H9 (cell line): ENCODE measurements at regions not wholly inside any gene's neighbourhood (a gene's known extent, or its start where the extent isn't known, plus 50 kb on each side); places are given as distances from the start of the nearest gene placed in this dataset.

ENCODE experiments used
- DNase-seq: peaks from one replicate; pipeline ENCODE4 v3.0.0-alpha.2; 2017
- H2AFZ ChIP-seq: one replicate; pipeline ENCODE4 v1.6.1; 2013; ENCODE audit warnings: mild to moderate bottlenecking, low read length, control low read depth, moderate library complexity
- H2AK5ac ChIP-seq: 2 replicates; pipeline ENCODE4 v1.6.1; 2013; ENCODE audit warnings: low read length, control low read depth, mixed read lengths; ENCODE audit not compliant: insufficient read length
- H2BK120ac ChIP-seq: one replicate; pipeline ENCODE4 v1.6.1; 2013; ENCODE audit warnings: low read depth, mild to moderate bottlenecking, low read length, control low read depth, inconsistent platforms; ENCODE audit not compliant: poor library complexity, severe bottlenecking
- H2BK12ac ChIP-seq: 2 replicates; pipeline ENCODE4 v1.6.1; 2013; ENCODE audit warnings: low read length, control low read depth, mixed read lengths, low read depth; ENCODE audit not compliant: insufficient read length
- H2BK15ac ChIP-seq: 2 replicates; pipeline ENCODE4 v1.6.1; 2013; ENCODE audit warnings: low read depth, low read length, control low read depth
- H2BK20ac ChIP-seq: one replicate; pipeline ENCODE4 v1.6.1; 2013; ENCODE audit warnings: low read depth, mild to moderate bottlenecking, low read length, control low read depth, inconsistent platforms; ENCODE audit not compliant: poor library complexity, severe bottlenecking
- H2BK5ac ChIP-seq: 2 replicates; pipeline ENCODE4 v1.6.1; 2013; ENCODE audit warnings: low read length, control low read depth, mixed read lengths; ENCODE audit not compliant: insufficient read length
- H3K14ac ChIP-seq: 2 replicates; pipeline ENCODE4 v1.6.1; 2013; ENCODE audit warnings: low read length, control low read depth; ENCODE audit not compliant: insufficient read depth
- H3K18ac ChIP-seq: 2 replicates; pipeline ENCODE4 v1.6.1; 2013; ENCODE audit warnings: low read depth, mild to moderate bottlenecking, mixed read lengths, low read length, control low read depth; ENCODE audit not compliant: insufficient read length
- H3K23ac ChIP-seq: 2 replicates; pipeline ENCODE4 v1.6.1; 2013; ENCODE audit warnings: low read length, control low read depth, mixed read lengths, low read depth; ENCODE audit not compliant: insufficient read length
- H3K23me2 ChIP-seq: 2 replicates; pipeline ENCODE4 v1.6.1; 2013; ENCODE audit warnings: low read depth, mild to moderate bottlenecking, mixed read lengths, low read length, control low read depth; ENCODE audit not compliant: insufficient read length, poor library complexity, severe bottlenecking
- H3K27ac ChIP-seq: 2 replicates; pipeline ENCODE4 v1.5.1; 2013; ENCODE audit warnings: low read length, control low read depth, mixed read lengths, low read depth; ENCODE audit not compliant: insufficient read length
- H3K27me3 ChIP-seq: 2 replicates; pipeline ENCODE4 v1.6.1; 2013; ENCODE audit warnings: low read length, control low read depth, inconsistent platforms; ENCODE audit not compliant: insufficient read depth
- H3K4ac ChIP-seq: 2 replicates; pipeline ENCODE4 v1.6.1; 2013; ENCODE audit warnings: low read depth, mild to moderate bottlenecking, control low read depth, inconsistent platforms, low read length, moderate library complexity
- H3K4me1 ChIP-seq: 2 replicates; pipeline ENCODE4 v1.6.1; 2013; ENCODE audit warnings: low read length, control low read depth, inconsistent platforms; ENCODE audit not compliant: insufficient read depth
- H3K4me2 ChIP-seq: 2 replicates; pipeline ENCODE4 v1.6.1; 2013; ENCODE audit warnings: low read length, control low read depth, mixed read lengths; ENCODE audit not compliant: insufficient read length, insufficient read depth
- H3K56ac ChIP-seq: 2 replicates; pipeline ENCODE4 v1.6.1; 2013; ENCODE audit warnings: low read depth, mild to moderate bottlenecking, mixed read lengths, low read length, control low read depth; ENCODE audit not compliant: insufficient read length
- H3K79me1 ChIP-seq: 2 replicates; pipeline ENCODE4 v1.6.1; 2013; ENCODE audit warnings: low read depth, mild to moderate bottlenecking, moderate library complexity, low read length, control low read depth, inconsistent platforms; ENCODE audit not compliant: insufficient read depth, poor library complexity, severe bottlenecking
- H3K79me2 ChIP-seq: 2 replicates; pipeline ENCODE4 v1.6.1; 2013; ENCODE audit warnings: low read length, control low read depth, inconsistent platforms; ENCODE audit not compliant: insufficient read depth
- H3K9ac ChIP-seq: 2 replicates; pipeline ENCODE4 v1.6.1; 2013; ENCODE audit warnings: low read length, control low read depth, mixed read lengths; ENCODE audit not compliant: insufficient read length; ENCODE audit errors: extremely low read depth
- H3K9me3 ChIP-seq: one replicate; pipeline ENCODE4 v1.6.1; 2013; ENCODE audit warnings: low read depth, low read length, inconsistent platforms; ENCODE audit not compliant: control insufficient read depth
- H3T11ph ChIP-seq: one replicate; pipeline ENCODE4 v1.6.1; 2013; ENCODE audit warnings: mild to moderate bottlenecking, low read length, control low read depth, inconsistent platforms
- H4K20me1 ChIP-seq: one replicate; pipeline ENCODE4 v1.6.1; 2013; ENCODE audit not compliant: control insufficient read depth, insufficient read length, insufficient read depth
- H4K5ac ChIP-seq: 2 replicates; pipeline ENCODE4 v1.6.1; 2013; ENCODE audit warnings: low read depth, mild to moderate bottlenecking, mixed read lengths, low read length, control low read depth; ENCODE audit not compliant: insufficient read length
- H4K8ac ChIP-seq: replicated peaks from 2 replicates; pipeline ENCODE4 v1.6.1; 2013; ENCODE audit warnings: low read length, control low read depth, mixed read lengths, low read depth; ENCODE audit not compliant: insufficient read length
- H4K91ac ChIP-seq: 2 replicates; pipeline ENCODE4 v1.6.1; 2013; ENCODE audit warnings: low read depth, mild to moderate bottlenecking, moderate library complexity, mixed read lengths, low read length, control low read depth; ENCODE audit not compliant: insufficient read length
- H3K27ac Mint-ChIP-seq, 3 experiments: 2 replicates in 2 of 3; 3 replicates in 1 of 3; pipeline ENCODE4 v1.8.0; 2020 to 2021; ENCODE audit warnings: mixed read lengths in 3 of 3, mild to moderate bottlenecking in 1 of 3, moderate library complexity in 1 of 3
- H3K27me3 Mint-ChIP-seq: 2 replicates; pipeline ENCODE4 v1.8.0; 2021; ENCODE audit warnings: low read depth, mild to moderate bottlenecking, moderate library complexity, mixed read lengths
- H3K36me3 Mint-ChIP-seq, 3 experiments: 2 replicates in 2 of 3; 3 replicates in 1 of 3; pipeline ENCODE4 v1.8.0; 2020 to 2021; ENCODE audit warnings: low read depth in 3 of 3, mixed read lengths in 3 of 3; ENCODE audit not compliant: insufficient read depth in 1 of 3
- H3K4me1 Mint-ChIP-seq, 2 experiments: 2 replicates each; pipeline ENCODE4 v1.8.0; 2020; ENCODE audit warnings: mixed read lengths in 2 of 2
- H3K4me3 Mint-ChIP-seq, 2 experiments: 2 replicates in 1 of 2; 3 replicates in 1 of 2; pipeline ENCODE4 v1.8.0; 2020 to 2021; ENCODE audit warnings: mild to moderate bottlenecking in 2 of 2, mixed read lengths in 2 of 2, moderate library complexity in 1 of 2
- H3K9me3 Mint-ChIP-seq, 2 experiments: 2 replicates in 1 of 2; 3 replicates in 1 of 2; pipeline ENCODE4 v1.8.0; 2020; ENCODE audit warnings: mild to moderate bottlenecking in 2 of 2, mixed read lengths in 2 of 2, moderate library complexity in 1 of 2
- WGBS: extraction: QIAGEN DNeasy Blood & Tissue Kit; methylation state at CpG from one replicate; pipeline ENCODE4 v1.1.7; 2013; ENCODE audit warnings: missing lambda C conversion rate, low lambda C conversion rate, mixed read lengths; ENCODE audit not compliant: insufficient read length; ENCODE audit errors: extremely low coverage; 5-methylcytosine and 5-hydroxymethylcytosine counted together
- TF ChIP-seq, protein P1 (sequence below): fragments of 200-600 bp; sonication (generic); conservative IDR thresholded peaks from 3 replicates; pipeline ENCODE4 v1.8.0; 2021; ENCODE audit warnings: antibody characterized with exemption, mild to moderate bottlenecking

DNA sequence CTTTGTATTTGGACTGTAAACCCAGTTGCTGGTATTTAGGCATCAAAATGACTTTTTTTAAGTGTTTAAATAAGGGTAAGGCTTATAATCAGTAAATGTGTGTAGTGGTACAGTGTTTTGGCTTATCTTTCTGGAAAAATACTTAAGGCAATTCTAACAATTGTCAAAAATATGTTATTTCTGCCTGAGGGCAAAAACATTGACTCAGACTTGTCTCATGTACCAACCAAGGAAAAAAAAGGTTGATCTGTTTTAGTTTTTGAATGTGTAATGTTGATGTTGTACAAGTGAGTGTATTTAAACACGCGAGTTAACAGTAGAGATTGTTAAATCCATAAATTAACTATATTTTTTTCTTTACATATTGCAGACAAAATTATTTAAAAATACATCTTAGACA lies 277.8 kb upstream of the TYRP1 start:
- Mint-ChIP-seq H3K27me3 (no peaks in the 10 kb centered on the region), H3K4me3 (no peak overlapping the region)
- WGBS = no CpG with 5 or more reads among the region's 2 CpGs

More for the DNA sequence above, 277.8 kb upstream of the TYRP1 start:
- Histone ChIP-seq H2AK5ac (no peak overlapping the region), H3K56ac (no peak overlapping the region), H4K91ac (no peak overlapping the region), H3K18ac (no peak overlapping the region), H3K14ac (no peak overlapping the region), H2BK20ac (no peak overlapping the region), H2BK15ac (no peak overlapping the region), H3K4ac (no peak overlapping the region), H3K27me3 (no peaks in the 10 kb centered on the region), H3K27ac (no peak overlapping the region), H3K9me3 (no peaks in the 10 kb centered on the region), H3K23me2 (no peaks in the 10 kb centered on the region), H4K5ac (no peak overlapping the region), H2BK120ac (no peak overlapping the region), H3K79me2 (no peaks in the 10 kb centered on the region), H3T11ph (no peak overlapping the region), H3K9ac (no peak overlapping the region), H2AFZ (no peak overlapping the region), H2BK5ac (no peak overlapping the region), H2BK12ac (no peak overlapping the region), H3K4me1 (no peaks in the 10 kb centered on the region), H4K20me1 (no peaks in the 10 kb centered on the region), H3K4me2 (no peak overlapping the region), H3K79me1 (no peaks in the 10 kb centered on the region), H3K23ac (no peak overlapping the region), H4K8ac (no peak overlapping the region)
- Mint-ChIP-seq H3K27ac (no peak overlapping the region), H3K36me3 (no peaks in the 10 kb centered on the region), H3K9me3 (no peaks in the 10 kb centered on the region), H3K4me1 (peaks cover 4% of the 10 kb centered on the region in 2 experiments; a peak in 1 of 4 replicates)
- no peak for DNase-seq
- TF ChIP-seq, protein P1, sequence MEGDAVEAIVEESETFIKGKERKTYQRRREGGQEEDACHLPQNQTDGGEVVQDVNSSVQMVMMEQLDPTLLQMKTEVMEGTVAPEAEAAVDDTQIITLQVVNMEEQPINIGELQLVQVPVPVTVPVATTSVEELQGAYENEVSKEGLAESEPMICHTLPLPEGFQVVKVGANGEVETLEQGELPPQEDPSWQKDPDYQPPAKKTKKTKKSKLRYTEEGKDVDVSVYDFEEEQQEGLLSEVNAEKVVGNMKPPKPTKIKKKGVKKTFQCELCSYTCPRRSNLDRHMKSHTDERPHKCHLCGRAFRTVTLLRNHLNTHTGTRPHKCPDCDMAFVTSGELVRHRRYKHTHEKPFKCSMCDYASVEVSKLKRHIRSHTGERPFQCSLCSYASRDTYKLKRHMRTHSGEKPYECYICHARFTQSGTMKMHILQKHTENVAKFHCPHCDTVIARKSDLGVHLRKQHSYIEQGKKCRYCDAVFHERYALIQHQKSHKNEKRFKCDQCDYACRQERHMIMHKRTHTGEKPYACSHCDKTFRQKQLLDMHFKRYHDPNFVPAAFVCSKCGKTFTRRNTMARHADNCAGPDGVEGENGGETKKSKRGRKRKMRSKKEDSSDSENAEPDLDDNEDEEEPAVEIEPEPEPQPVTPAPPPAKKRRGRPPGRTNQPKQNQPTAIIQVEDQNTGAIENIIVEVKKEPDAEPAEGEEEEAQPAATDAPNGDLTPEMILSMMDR = no peak
